ENCODE measurements at regions not wholly inside any gene's neighbourhood (a gene's known extent, or its start where the extent isn't known, plus 50 kb on each side); places are given as distances from the start of the nearest gene placed in this dataset.
A peak's percentile ranks its signal among the peaks of the same experiment; 100 is the strongest.

DNA sequence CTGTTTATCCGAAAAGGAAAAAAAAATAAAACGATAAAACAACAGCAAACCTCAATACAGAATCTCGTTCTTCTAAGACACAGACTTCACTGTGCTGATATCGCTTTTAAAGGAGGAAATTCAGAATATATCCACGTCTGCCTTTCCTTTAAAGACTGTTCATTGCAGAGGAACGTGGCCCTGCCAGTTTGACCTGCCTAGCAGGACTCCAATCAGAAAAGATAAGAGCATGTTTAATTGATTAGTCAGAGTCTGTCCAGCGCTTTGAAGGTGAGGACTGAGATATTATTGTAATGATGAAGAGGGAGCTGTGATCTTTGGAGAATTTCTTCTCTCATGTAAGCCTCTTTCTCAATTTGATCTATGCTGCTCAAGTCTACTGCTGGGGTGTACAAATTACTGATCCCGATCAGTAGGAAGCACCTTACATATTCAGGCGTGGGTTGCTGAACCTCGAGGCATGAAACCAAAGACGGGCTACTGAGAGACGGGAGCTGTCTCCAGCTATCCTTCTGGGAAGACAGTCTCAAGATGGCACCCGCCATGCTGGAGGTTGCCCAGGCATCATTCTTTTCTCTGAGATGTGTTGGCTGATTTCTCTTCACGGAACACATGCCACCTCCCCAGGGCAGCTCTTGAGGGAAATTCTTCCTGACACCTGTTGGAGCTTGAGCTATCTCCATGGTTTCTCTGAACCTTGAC is 146.1 kb downstream of the SHOX start:
- Mint-ChIP-seq H3K36me3 (ENCODE audit: insufficient read depth) (no peaks in the 10 kb centered on the region), H3K4me3 (ENCODE audit: low read depth) (no peak overlapping the region), H3K27me3 (peaks cover 26% of the 10 kb centered on the region), H3K4me1 (ENCODE audit: low read depth) (peaks cover 18% of the 10 kb centered on the region), H3K9me3 (ENCODE audit: low read depth) (peaks cover 3% of the 10 kb centered on the region), H3K27ac (peak overlapping the region; percentile 60)
- DNase-seq (ENCODE audit: low spot score, unreplicated experiment), result no peak
- TF ChIP-seq, protein P1, sequence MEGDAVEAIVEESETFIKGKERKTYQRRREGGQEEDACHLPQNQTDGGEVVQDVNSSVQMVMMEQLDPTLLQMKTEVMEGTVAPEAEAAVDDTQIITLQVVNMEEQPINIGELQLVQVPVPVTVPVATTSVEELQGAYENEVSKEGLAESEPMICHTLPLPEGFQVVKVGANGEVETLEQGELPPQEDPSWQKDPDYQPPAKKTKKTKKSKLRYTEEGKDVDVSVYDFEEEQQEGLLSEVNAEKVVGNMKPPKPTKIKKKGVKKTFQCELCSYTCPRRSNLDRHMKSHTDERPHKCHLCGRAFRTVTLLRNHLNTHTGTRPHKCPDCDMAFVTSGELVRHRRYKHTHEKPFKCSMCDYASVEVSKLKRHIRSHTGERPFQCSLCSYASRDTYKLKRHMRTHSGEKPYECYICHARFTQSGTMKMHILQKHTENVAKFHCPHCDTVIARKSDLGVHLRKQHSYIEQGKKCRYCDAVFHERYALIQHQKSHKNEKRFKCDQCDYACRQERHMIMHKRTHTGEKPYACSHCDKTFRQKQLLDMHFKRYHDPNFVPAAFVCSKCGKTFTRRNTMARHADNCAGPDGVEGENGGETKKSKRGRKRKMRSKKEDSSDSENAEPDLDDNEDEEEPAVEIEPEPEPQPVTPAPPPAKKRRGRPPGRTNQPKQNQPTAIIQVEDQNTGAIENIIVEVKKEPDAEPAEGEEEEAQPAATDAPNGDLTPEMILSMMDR (IDR thresholded peaks at IDR 0.05; ENCODE audit: unreplicated experiment), result no peak

GRCh38 chrX:776061-776460 is 145.5 kb downstream of the SHOX start:
- peaks cover 18% of the 10 kb centered on the region for H3K4me1 Mint-ChIP-seq (ENCODE audit: low read depth)
- H3K27me3 Mint-ChIP-seq, result peaks cover 20% of the 10 kb centered on the region
- peak overlapping the region; percentile 68 for H3K27ac Mint-ChIP-seq
- TF ChIP-seq, protein P1 (IDR thresholded peaks at IDR 0.05; ENCODE audit: unreplicated experiment), result no peak
- DNase-seq (ENCODE audit: low spot score, unreplicated experiment), result no peak
- H3K36me3 Mint-ChIP-seq (ENCODE audit: insufficient read depth), result no peaks in the 10 kb centered on the region
- peaks cover 7% of the 10 kb centered on the region for H3K9me3 Mint-ChIP-seq (ENCODE audit: low read depth)
- H3K4me3 Mint-ChIP-seq (ENCODE audit: low read depth), result peak overlapping the region; percentile 27

GRCh38 chrX:774536-774935 is 143.9 kb downstream of the SHOX start:
- no peak for DNase-seq (ENCODE audit: low spot score, unreplicated experiment)
- Mint-ChIP-seq H3K27ac (no peak overlapping the region), H3K9me3 (ENCODE audit: low read depth) (peaks cover 7% of the 10 kb centered on the region), H3K4me1 (ENCODE audit: low read depth) (peaks cover 18% of the 10 kb centered on the region), H3K4me3 (ENCODE audit: low read depth) (no peak overlapping the region), H3K36me3 (ENCODE audit: insufficient read depth) (no peaks in the 10 kb centered on the region), H3K27me3 (peaks cover 17% of the 10 kb centered on the region)
- TF ChIP-seq, protein P1 (IDR thresholded peaks at IDR 0.05; ENCODE audit: unreplicated experiment), result no peak

- H3K4me3 Mint-ChIP-seq (ENCODE audit: low read depth), result no peak overlapping the region
- peaks cover 18% of the 10 kb centered on the region for H3K4me1 Mint-ChIP-seq (ENCODE audit: low read depth)
- TF ChIP-seq, protein P1 (IDR thresholded peaks at IDR 0.05; ENCODE audit: unreplicated experiment), result no peak
- peaks cover 17% of the 10 kb centered on the region for H3K27me3 Mint-ChIP-seq
- no peaks in the 10 kb centered on the region for H3K36me3 Mint-ChIP-seq (ENCODE audit: insufficient read depth)
- DNase-seq (ENCODE audit: low spot score, unreplicated experiment), result no peak
- no peak overlapping the region for H3K27ac Mint-ChIP-seq
- H3K9me3 Mint-ChIP-seq (ENCODE audit: low read depth), result peaks cover 7% of the 10 kb centered on the region
These were observed 142.9 kb downstream of the SHOX start for GRCh38 chrX:773292-774025.

DNA sequence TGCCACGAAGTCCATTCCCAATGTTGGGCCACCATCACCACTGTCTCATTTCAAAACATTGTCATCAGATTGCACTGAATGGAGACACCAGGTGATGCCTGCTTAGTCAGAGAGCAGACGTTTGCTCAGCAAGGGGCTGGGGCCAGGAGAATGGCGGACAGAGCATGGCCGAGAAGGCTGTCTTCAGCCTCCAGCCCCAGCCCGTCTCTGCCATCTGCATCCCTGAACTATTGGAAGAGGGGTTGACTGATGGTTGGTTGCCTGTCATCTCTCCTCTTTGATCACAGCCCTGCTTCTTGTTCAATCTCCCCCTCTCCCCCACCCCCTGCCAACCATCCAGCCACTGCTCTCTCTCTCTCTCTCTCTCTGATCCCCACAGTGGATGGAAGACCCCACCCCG is 140.9 kb downstream of the SHOX start:
- Mint-ChIP-seq H3K27me3 (peaks cover 17% of the 10 kb centered on the region), H3K4me3 (ENCODE audit: low read depth) (no peak overlapping the region), H3K27ac (no peak overlapping the region), H3K4me1 (ENCODE audit: low read depth) (peaks cover 7% of the 10 kb centered on the region), H3K9me3 (ENCODE audit: low read depth) (peaks cover 7% of the 10 kb centered on the region), H3K36me3 (ENCODE audit: insufficient read depth) (no peaks in the 10 kb centered on the region)
- DNase-seq (ENCODE audit: low spot score, unreplicated experiment), result no peak
- TF ChIP-seq, protein P1 (IDR thresholded peaks at IDR 0.05; ENCODE audit: unreplicated experiment), result no peak
